HCT116 (cell line): ENCODE measurements at regions not wholly inside any gene's neighbourhood (a gene's known extent, or its start where the extent isn't known, plus 50 kb on each side); places are given as distances from the start of the nearest gene placed in this dataset.

Experiments used
- ATAC-seq: fragments of 200-7000 bp; cut with Tn5 transposase; 2 replicates; pipeline ENCODE4 v1.9.1; 2020; ENCODE audit warnings: mild to moderate bottlenecking, moderate library complexity
- BruUV-seq: library from RNA; stranded (reverse); fragments of 400-500 nt; replicated peaks from 2 replicates; lab custom pipeline; 2021; lab: Mats Ljungman, UMichigan
- CTCF ChIA-PET: fragments of 300-600 bp; sonication (Branson Sonifier 250); formaldehyde crosslinking; loops from one replicate; lab custom pipeline; 2021; ENCODE audit warnings: antibody characterized with exemption; lab: Charles Lee
- POLR2A ChIA-PET: fragments of 300-600, 350-600 bp; sonication (Branson Sonifier 250); formaldehyde crosslinking; loops from one replicate; lab custom pipeline; 2021; ENCODE audit warnings: antibody characterized with exemption; lab: Charles Lee
- RAD21 ChIA-PET, 2 experiments: fragments of 300-600 bp; sonication (Branson Sonifier 250); formaldehyde crosslinking; loops; one replicate each; lab custom pipeline; 2023; ENCODE audit warnings: low total read pairs in 2 of 2; ENCODE audit not compliant: uncharacterized antibody in 2 of 2, unreplicated experiment in 2 of 2, low non-redundant PET in 1 of 2; lab: Charles Lee
- DNase-seq: peaks from one replicate; pipeline ENCODE4 v3.0.0-alpha.2; 2010; ENCODE audit warnings: low read depth, low spot score
- H2AFZ ChIP-seq: fragments of 200-600 bp; shearing (Covaris generic), sonication (generic); 2 replicates; pipeline ENCODE4 v1.6.1; 2017; ENCODE audit warnings: low read depth, mixed run types, mixed read lengths, antibody characterized with exemption, low read length; ENCODE audit not compliant: poor library complexity, severe bottlenecking
- H3K27ac ChIP-seq: 2 replicates; pipeline ENCODE4 v1.5.1; 2012; ENCODE audit warnings: low read depth, low read length
- H3K27me3 ChIP-seq: fragments of 200-600 bp; sonication (generic); 2 replicates; pipeline ENCODE4 v1.6.1; 2016; ENCODE audit warnings: mixed run types, low read length, mixed read lengths; ENCODE audit not compliant: insufficient read depth
- H3K36me3 ChIP-seq, 2 experiments: fragments of 200-500 bp in 1 of 2; fragments of 200-600 bp in 1 of 2; sonication (Bioruptor generic) in 1 of 2; sonication (generic) in 1 of 2; 2 replicates each; pipeline versions ENCODE4 v1.5.1 to v1.6.1; 2014 to 2016; ENCODE audit warnings: low read length in 2 of 2, inconsistent platforms in 1 of 2, mixed read lengths in 1 of 2, mixed run types in 1 of 2; ENCODE audit not compliant: insufficient read depth in 2 of 2, control insufficient read depth in 1 of 2
- H3K4me1 ChIP-seq, 2 experiments: fragments of 200-600 bp in 1 of 2; sonication (generic) in 1 of 2; 2 replicates each; pipeline versions ENCODE4 v1.5.1 to v1.6.1; 2012 to 2017; ENCODE audit warnings: low read length in 2 of 2, inconsistent platforms in 1 of 2, mild to moderate bottlenecking in 1 of 2, mixed read lengths in 1 of 2, mixed run types in 1 of 2, moderate library complexity in 1 of 2; ENCODE audit not compliant: insufficient read depth in 2 of 2, control insufficient read depth in 1 of 2
- H3K4me2 ChIP-seq: fragments of 200-600 bp; sonication (generic); 2 replicates; pipeline ENCODE4 v1.6.1; 2017; ENCODE audit warnings: mixed run types, low read length, mixed read lengths
- H3K4me3 ChIP-seq, 2 experiments: fragments of 200-600 bp in 1 of 2; sonication (generic) in 1 of 2; replicated peaks in 1 of 2; 2 replicates each; pipeline ENCODE4 v1.5.1; 2011 to 2016; ENCODE audit warnings: low read length in 2 of 2, control low read depth in 1 of 2, low read depth in 1 of 2, mild to moderate bottlenecking in 1 of 2, mixed read lengths in 1 of 2, mixed run types in 1 of 2
- H3K79me2 ChIP-seq: fragments of 200-600 bp; sonication (generic); 2 replicates; pipeline ENCODE4 v1.6.1; 2017; ENCODE audit warnings: mild to moderate bottlenecking, mixed run types, low read length, moderate library complexity, mixed read lengths; ENCODE audit not compliant: insufficient read depth
- H3K9ac ChIP-seq: fragments of 200-600 bp; sonication (generic); 2 replicates; pipeline ENCODE4 v1.6.1; 2016; ENCODE audit warnings: low read length, mixed read lengths
- H3K9me2 ChIP-seq: fragments of 200-600 bp; sonication (generic), shearing (Covaris generic); 2 replicates; pipeline ENCODE4 v1.6.1; 2017; ENCODE audit warnings: mixed run types, mild to moderate bottlenecking, moderate library complexity; ENCODE audit not compliant: insufficient read depth
- H3K9me3 ChIP-seq, 2 experiments: fragments of 200-500 bp in 1 of 2; fragments of 200-600 bp in 1 of 2; sonication (Bioruptor generic) in 1 of 2; sonication (generic) in 1 of 2; 2 replicates each; pipeline ENCODE4 v1.6.1; 2014 to 2017; ENCODE audit warnings: low read length in 2 of 2, mixed read lengths in 2 of 2, inconsistent platforms in 1 of 2, low read depth in 1 of 2, mild to moderate bottlenecking in 1 of 2, mixed run types in 1 of 2, moderate library complexity in 1 of 2; ENCODE audit not compliant: control insufficient read depth in 1 of 2, insufficient read depth in 1 of 2
- H4K20me1 ChIP-seq: fragments of 200-600 bp; sonication (generic), shearing (Covaris generic); 2 replicates; pipeline ENCODE4 v1.6.1; 2017; ENCODE audit warnings: mixed run types, mild to moderate bottlenecking, moderate library complexity; ENCODE audit not compliant: insufficient read depth
- ATF3 ChIP-seq: IDR thresholded peaks from 2 replicates; pipeline ENCODE4 v1.6.1; 2012
- CBX3 ChIP-seq: IDR thresholded peaks from 2 replicates; pipeline ENCODE4 v1.6.1; 2012; ENCODE audit warnings: low read depth
- CEBPB ChIP-seq: IDR thresholded peaks from 2 replicates; pipeline ENCODE4 v1.6.1; 2012; ENCODE audit warnings: low read depth
- CTCF ChIP-seq, 3 experiments: fragments of 200-600 bp in 1 of 3; sonication (generic) in 1 of 3; IDR thresholded peaks in 2 of 3; conservative IDR thresholded peaks in 1 of 3; 2 replicates each; pipeline ENCODE4 v1.5.1; 2012 to 2017; ENCODE audit warnings: low read depth in 2 of 3, low read length in 2 of 3, antibody characterized with exemption in 1 of 3, borderline replicate concordance in 1 of 3, control low read depth in 1 of 3, mild to moderate bottlenecking in 1 of 3, mixed read lengths in 1 of 3, mixed run types in 1 of 3, moderate library complexity in 1 of 3; ENCODE audit not compliant: insufficient read depth in 1 of 3
- EZH2 ChIP-seq: fragments of 200-600 bp; sonication (generic); IDR thresholded peaks from 2 replicates; pipeline ENCODE4 v1.6.1; 2017; ENCODE audit warnings: antibody characterized with exemption, mixed run types
- EZH2phosphoT487 ChIP-seq: fragments of 200-600 bp; IDR thresholded peaks from 2 replicates; pipeline ENCODE4 v1.6.1; 2018; ENCODE audit warnings: antibody characterized with exemption, borderline replicate concordance
- JUND ChIP-seq: IDR thresholded peaks from 2 replicates; pipeline ENCODE4 v1.6.1; 2012
- POLR2A ChIP-seq: IDR thresholded peaks from 2 replicates; pipeline ENCODE4 v1.7.0; 2011; ENCODE audit warnings: borderline replicate concordance; ENCODE audit not compliant: insufficient read depth, insufficient read length; ENCODE audit errors: extremely low read depth
- POLR2AphosphoS5 ChIP-seq: IDR thresholded peaks from 2 replicates; pipeline ENCODE4 v1.6.1; 2011; ENCODE audit warnings: mild to moderate bottlenecking, low read depth, low read length, moderate library complexity
- RAD21 ChIP-seq: IDR thresholded peaks from 2 replicates; pipeline ENCODE4 v1.6.1; 2012; ENCODE audit warnings: low read depth, mild to moderate bottlenecking
- SP1 ChIP-seq: IDR thresholded peaks from 2 replicates; pipeline ENCODE4 v1.6.1; 2012; ENCODE audit warnings: low read depth
- SRF ChIP-seq: IDR thresholded peaks from 2 replicates; pipeline ENCODE4 v1.6.1; 2012; ENCODE audit warnings: low read depth
- ZBTB33 ChIP-seq: IDR thresholded peaks from 2 replicates; pipeline ENCODE4 v1.6.1; 2011; ENCODE audit warnings: mild to moderate bottlenecking, low read length, moderate library complexity; ENCODE audit not compliant: insufficient replicate concordance; ENCODE audit errors: extremely low read depth
- ZNF274 ChIP-seq: fragments of 200-500 bp; sonication (Bioruptor generic); IDR thresholded peaks from 2 replicates; pipeline ENCODE4 v1.6.1; 2014; ENCODE audit warnings: mild to moderate bottlenecking, low read depth, low read length, inconsistent platforms
- intact Hi-C: fragments of 100-400 bp; cut with micrococcal nuclease; formaldehyde crosslinking; loops from 2 replicates; pipeline ENCODE4 v1.10.0; 2022
- TF ChIP-seq, protein P1 (sequence below): IDR thresholded peaks from 2 replicates; pipeline ENCODE4 v1.6.1; 2012
- TF ChIP-seq, protein P2 (sequence below): IDR thresholded peaks from 2 replicates; pipeline ENCODE4 v1.6.1; 2012; ENCODE audit warnings: low read depth

GRCh38 chr11:13207665-13208594 is 69.7 kb upstream of the BMAL1 start (continued):
- TF ChIP-seq CTCF (IDR thresholded peaks at IDR 0.05 in 2 of 3, conservative IDR thresholded peaks at IDR 0.05 in 1 of 3; ENCODE audit: borderline replicate concordance in 1 of 3, insufficient read depth in 1 of 3, low read depth in 2 of 3, low read length in 2 of 3) (no peak), ATF3 (no peak)

- H3K4me2 ChIP-seq = peak overlapping the region; percentile 77
- no peak for DNase-seq
- H4K20me1 ChIP-seq = no peaks in the 10 kb centered on the region
- H3K9ac ChIP-seq = no peak overlapping the region
- H3K9me3 ChIP-seq = no peaks in the 10 kb centered on the region
- no TSS peak for BruUV-seq
- ChIA-PET RAD21 (no interaction called here), CTCF (interaction anchor here (2.6 to 4.6 kb wide), 4 partner anchors 126 to 245 kb away, joined by 21 to 70 read pairs (median 40); no protein-coding TSS in a partner anchor), POLR2A (no interaction called here)
- TF ChIP-seq, protein P1, sequence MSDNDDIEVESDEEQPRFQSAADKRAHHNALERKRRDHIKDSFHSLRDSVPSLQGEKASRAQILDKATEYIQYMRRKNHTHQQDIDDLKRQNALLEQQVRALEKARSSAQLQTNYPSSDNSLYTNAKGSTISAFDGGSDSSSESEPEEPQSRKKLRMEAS = no peak
- no peak for TF ChIP-seq SP1
- no peak for TF ChIP-seq ZNF274
- TF ChIP-seq CBX3 = no peak
- TF ChIP-seq RAD21 = no peak
- no peak for TF ChIP-seq POLR2AphosphoS5
- TF ChIP-seq JUND = no peak
- no peak for TF ChIP-seq SRF
- no peak for TF ChIP-seq ZBTB33
- TF ChIP-seq EZH2phosphoT487 = no peak
- TF ChIP-seq, protein P2, sequence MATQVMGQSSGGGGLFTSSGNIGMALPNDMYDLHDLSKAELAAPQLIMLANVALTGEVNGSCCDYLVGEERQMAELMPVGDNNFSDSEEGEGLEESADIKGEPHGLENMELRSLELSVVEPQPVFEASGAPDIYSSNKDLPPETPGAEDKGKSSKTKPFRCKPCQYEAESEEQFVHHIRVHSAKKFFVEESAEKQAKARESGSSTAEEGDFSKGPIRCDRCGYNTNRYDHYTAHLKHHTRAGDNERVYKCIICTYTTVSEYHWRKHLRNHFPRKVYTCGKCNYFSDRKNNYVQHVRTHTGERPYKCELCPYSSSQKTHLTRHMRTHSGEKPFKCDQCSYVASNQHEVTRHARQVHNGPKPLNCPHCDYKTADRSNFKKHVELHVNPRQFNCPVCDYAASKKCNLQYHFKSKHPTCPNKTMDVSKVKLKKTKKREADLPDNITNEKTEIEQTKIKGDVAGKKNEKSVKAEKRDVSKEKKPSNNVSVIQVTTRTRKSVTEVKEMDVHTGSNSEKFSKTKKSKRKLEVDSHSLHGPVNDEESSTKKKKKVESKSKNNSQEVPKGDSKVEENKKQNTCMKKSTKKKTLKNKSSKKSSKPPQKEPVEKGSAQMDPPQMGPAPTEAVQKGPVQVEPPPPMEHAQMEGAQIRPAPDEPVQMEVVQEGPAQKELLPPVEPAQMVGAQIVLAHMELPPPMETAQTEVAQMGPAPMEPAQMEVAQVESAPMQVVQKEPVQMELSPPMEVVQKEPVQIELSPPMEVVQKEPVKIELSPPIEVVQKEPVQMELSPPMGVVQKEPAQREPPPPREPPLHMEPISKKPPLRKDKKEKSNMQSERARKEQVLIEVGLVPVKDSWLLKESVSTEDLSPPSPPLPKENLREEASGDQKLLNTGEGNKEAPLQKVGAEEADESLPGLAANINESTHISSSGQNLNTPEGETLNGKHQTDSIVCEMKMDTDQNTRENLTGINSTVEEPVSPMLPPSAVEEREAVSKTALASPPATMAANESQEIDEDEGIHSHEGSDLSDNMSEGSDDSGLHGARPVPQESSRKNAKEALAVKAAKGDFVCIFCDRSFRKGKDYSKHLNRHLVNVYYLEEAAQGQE = no peak
- no peak for TF ChIP-seq POLR2A
- no peak for TF ChIP-seq CEBPB
- TF ChIP-seq ATF3 = no peak
- TF ChIP-seq EZH2 = no peak
- no peak overlapping the region for H3K4me3 ChIP-seq
- no peak for ATAC-seq
- H2AFZ ChIP-seq = peak overlapping the region; percentile 92
- no peaks in the 10 kb centered on the region for H3K36me3 ChIP-seq
- no peaks in the 10 kb centered on the region for H3K79me2 ChIP-seq
- peaks cover 6 to 44% of the 10 kb centered on the region in 2 experiments; a peak in 3 of 4 replicates for H3K4me1 ChIP-seq
- intact Hi-C loops = no loop called here
- no peaks in the 10 kb centered on the region for H3K27me3 ChIP-seq
- no peak overlapping the region for H3K27ac ChIP-seq
- H3K9me2 ChIP-seq = no peaks in the 10 kb centered on the region
Measured at GRCh38 chr11:13208921-13209320, 68.7 kb upstream of the BMAL1 start.
